ENCODE measurements at regions not wholly inside any gene's neighbourhood (a gene's known extent, or its start where the extent isn't known, plus 50 kb on each side); places are given as distances from the start of the nearest gene placed in this dataset.

GRCh38 chr10:33804584-33804983 lies 470.1 kb upstream of the NRP1 start:
- Histone ChIP-seq H4K20me1 (ENCODE audit: control insufficient read depth, insufficient read depth, low read depth, low read length) (no peaks in the 10 kb centered on the region), H3F3A (ENCODE audit: control insufficient read depth, insufficient read depth) (no peaks in the 10 kb centered on the region), H3K4me3 (ENCODE audit: low read length) (no peak overlapping the region), H3K4me2 (ENCODE audit: low read length) (no peak overlapping the region), H3K27me3 (ENCODE audit: control insufficient read depth, low read length) (no peaks in the 10 kb centered on the region), H3K9me2 (replicated peaks; ENCODE audit: control insufficient read depth, low read length) (no peaks in the 10 kb centered on the region), H3K79me2 (ENCODE audit: control insufficient read depth, low read length) (no peaks in the 10 kb centered on the region), H3K9me3 (ENCODE audit: control insufficient read depth, insufficient read depth, low read length) (no peaks in the 10 kb centered on the region), H3K36me3 (ENCODE audit: control insufficient read depth, low read length) (no peaks in the 10 kb centered on the region), H3K4me1 (ENCODE audit: control insufficient read depth, low read length) (no peaks in the 10 kb centered on the region), H3K27ac (ENCODE audit: low read depth, low read length) (no peak overlapping the region)
- no peak for TF ChIP-seq CTCF (IDR thresholded peaks at IDR 0.05; ENCODE audit: low read depth, low read length, poor library complexity, severe bottlenecking)
- no peak for TF ChIP-seq EZH2phosphoT487 (IDR thresholded peaks at IDR 0.05; ENCODE audit: borderline replicate concordance, low read length)

GRCh38 chr10:33803248-33803647 lies 468.8 kb upstream of the NRP1 start:
- no peaks in the 10 kb centered on the region for H3K79me2 ChIP-seq (ENCODE audit: control insufficient read depth, low read length)
- no peaks in the 10 kb centered on the region for H4K20me1 ChIP-seq (ENCODE audit: control insufficient read depth, insufficient read depth, low read depth, low read length)
- H3K27ac ChIP-seq (ENCODE audit: low read depth, low read length): no peak overlapping the region
- no peaks in the 10 kb centered on the region for H3K9me3 ChIP-seq (ENCODE audit: control insufficient read depth, insufficient read depth, low read length)
- H3F3A ChIP-seq (ENCODE audit: control insufficient read depth, insufficient read depth): no peaks in the 10 kb centered on the region
- H3K9me2 ChIP-seq (replicated peaks; ENCODE audit: control insufficient read depth, low read length): no peaks in the 10 kb centered on the region
- no peaks in the 10 kb centered on the region for H3K4me1 ChIP-seq (ENCODE audit: control insufficient read depth, low read length)
- H3K4me3 ChIP-seq (ENCODE audit: low read length): no peak overlapping the region
- no peaks in the 10 kb centered on the region for H3K27me3 ChIP-seq (ENCODE audit: control insufficient read depth, low read length)
- H3K4me2 ChIP-seq (ENCODE audit: low read length): no peak overlapping the region
- H3K36me3 ChIP-seq (ENCODE audit: control insufficient read depth, low read length): no peaks in the 10 kb centered on the region
- TF ChIP-seq EZH2phosphoT487 (IDR thresholded peaks at IDR 0.05; ENCODE audit: borderline replicate concordance, low read length) (no peak), CTCF (IDR thresholded peaks at IDR 0.05; ENCODE audit: low read depth, low read length, poor library complexity, severe bottlenecking) (no peak)

- Histone ChIP-seq H3K4me3 (ENCODE audit: low read length) (no peak overlapping the region), H3K79me2 (ENCODE audit: control insufficient read depth, low read length) (no peaks in the 10 kb centered on the region), H3K36me3 (ENCODE audit: control insufficient read depth, low read length) (no peaks in the 10 kb centered on the region), H3K4me2 (ENCODE audit: low read length) (no peak overlapping the region), H3K9me2 (replicated peaks; ENCODE audit: control insufficient read depth, low read length) (no peaks in the 10 kb centered on the region), H3K4me1 (ENCODE audit: control insufficient read depth, low read length) (no peaks in the 10 kb centered on the region), H3F3A (ENCODE audit: control insufficient read depth, insufficient read depth) (no peaks in the 10 kb centered on the region), H4K20me1 (ENCODE audit: control insufficient read depth, insufficient read depth, low read depth, low read length) (no peaks in the 10 kb centered on the region), H3K9me3 (ENCODE audit: control insufficient read depth, insufficient read depth, low read length) (no peaks in the 10 kb centered on the region), H3K27me3 (ENCODE audit: control insufficient read depth, low read length) (no peaks in the 10 kb centered on the region), H3K27ac (ENCODE audit: low read depth, low read length) (no peak overlapping the region)
- no peak for TF ChIP-seq CTCF (IDR thresholded peaks at IDR 0.05; ENCODE audit: low read depth, low read length, poor library complexity, severe bottlenecking)
- no peak for TF ChIP-seq EZH2phosphoT487 (IDR thresholded peaks at IDR 0.05; ENCODE audit: borderline replicate concordance, low read length)
Measured at GRCh38 chr10:33802566-33802965, 468.1 kb upstream of the NRP1 start.

GRCh38 chr10:33801705-33802104 lies 467.2 kb upstream of the NRP1 start:
- Histone ChIP-seq H3K27me3 (ENCODE audit: control insufficient read depth, low read length) (no peaks in the 10 kb centered on the region), H3K36me3 (ENCODE audit: control insufficient read depth, low read length) (no peaks in the 10 kb centered on the region), H4K20me1 (ENCODE audit: control insufficient read depth, insufficient read depth, low read depth, low read length) (no peaks in the 10 kb centered on the region), H3F3A (ENCODE audit: control insufficient read depth, insufficient read depth) (no peaks in the 10 kb centered on the region), H3K27ac (ENCODE audit: low read depth, low read length) (no peak overlapping the region), H3K4me2 (ENCODE audit: low read length) (no peak overlapping the region), H3K79me2 (ENCODE audit: control insufficient read depth, low read length) (no peaks in the 10 kb centered on the region), H3K9me2 (replicated peaks; ENCODE audit: control insufficient read depth, low read length) (no peaks in the 10 kb centered on the region), H3K9me3 (ENCODE audit: control insufficient read depth, insufficient read depth, low read length) (no peaks in the 10 kb centered on the region), H3K4me1 (ENCODE audit: control insufficient read depth, low read length) (no peaks in the 10 kb centered on the region), H3K4me3 (ENCODE audit: low read length) (no peak overlapping the region)
- TF ChIP-seq CTCF (IDR thresholded peaks at IDR 0.05; ENCODE audit: low read depth, low read length, poor library complexity, severe bottlenecking): no peak
- no peak for TF ChIP-seq EZH2phosphoT487 (IDR thresholded peaks at IDR 0.05; ENCODE audit: borderline replicate concordance, low read length)
